Choroid plexus epithelial cell (primary cell): ENCODE measurements at regions not wholly inside any gene's neighbourhood (a gene's known extent, or its start where the extent isn't known, plus 50 kb on each side); places are given as distances from the start of the nearest gene placed in this dataset.

Experiments
- DNase-seq: peaks from one replicate; pipeline ENCODE4 v3.0.0-alpha.2; 2010; ENCODE audit warnings: low read depth
- H3K4me3 ChIP-seq: 2 replicates; pipeline ENCODE4 v1.5.1; 2011; ENCODE audit warnings: low read depth, mild to moderate bottlenecking, control low read depth, low read length, moderate library complexity
- TF ChIP-seq, protein P1 (sequence below): conservative IDR thresholded peaks from 2 replicates; pipeline ENCODE4 v1.5.1; 2011; ENCODE audit warnings: low read depth, mild to moderate bottlenecking, control low read depth, inconsistent platforms, low read length, moderate library complexity

DNA sequence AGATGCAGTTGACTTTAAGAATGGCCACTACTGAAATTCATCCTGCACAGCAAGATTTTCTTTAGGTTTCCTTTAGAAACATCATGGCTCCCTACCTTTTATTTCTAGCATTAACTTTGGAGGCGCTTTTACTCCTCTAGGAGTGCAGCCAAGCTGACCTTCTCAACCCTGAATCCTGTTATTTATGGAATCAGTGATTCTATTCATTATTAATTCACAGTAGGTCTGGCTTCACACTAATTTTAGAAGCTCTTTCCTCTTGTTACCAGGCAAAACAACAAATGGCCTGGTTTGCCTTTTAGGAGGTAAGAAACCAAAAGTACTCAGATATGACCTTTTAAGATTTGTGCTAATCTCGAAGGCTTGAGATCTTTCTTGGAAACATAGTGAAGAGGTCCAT, 93.0 kb upstream of the PELI1 start:
- TF ChIP-seq, protein P1, sequence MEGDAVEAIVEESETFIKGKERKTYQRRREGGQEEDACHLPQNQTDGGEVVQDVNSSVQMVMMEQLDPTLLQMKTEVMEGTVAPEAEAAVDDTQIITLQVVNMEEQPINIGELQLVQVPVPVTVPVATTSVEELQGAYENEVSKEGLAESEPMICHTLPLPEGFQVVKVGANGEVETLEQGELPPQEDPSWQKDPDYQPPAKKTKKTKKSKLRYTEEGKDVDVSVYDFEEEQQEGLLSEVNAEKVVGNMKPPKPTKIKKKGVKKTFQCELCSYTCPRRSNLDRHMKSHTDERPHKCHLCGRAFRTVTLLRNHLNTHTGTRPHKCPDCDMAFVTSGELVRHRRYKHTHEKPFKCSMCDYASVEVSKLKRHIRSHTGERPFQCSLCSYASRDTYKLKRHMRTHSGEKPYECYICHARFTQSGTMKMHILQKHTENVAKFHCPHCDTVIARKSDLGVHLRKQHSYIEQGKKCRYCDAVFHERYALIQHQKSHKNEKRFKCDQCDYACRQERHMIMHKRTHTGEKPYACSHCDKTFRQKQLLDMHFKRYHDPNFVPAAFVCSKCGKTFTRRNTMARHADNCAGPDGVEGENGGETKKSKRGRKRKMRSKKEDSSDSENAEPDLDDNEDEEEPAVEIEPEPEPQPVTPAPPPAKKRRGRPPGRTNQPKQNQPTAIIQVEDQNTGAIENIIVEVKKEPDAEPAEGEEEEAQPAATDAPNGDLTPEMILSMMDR: no peak
- no peak overlapping the region for H3K4me3 ChIP-seq
- no peak for DNase-seq

GRCh38 chr2:64238799-64239198, 94.6 kb upstream of the PELI1 start:
- DNase-seq: no peak
- TF ChIP-seq, protein P1: no peak
- no peak overlapping the region for H3K4me3 ChIP-seq

DNA sequence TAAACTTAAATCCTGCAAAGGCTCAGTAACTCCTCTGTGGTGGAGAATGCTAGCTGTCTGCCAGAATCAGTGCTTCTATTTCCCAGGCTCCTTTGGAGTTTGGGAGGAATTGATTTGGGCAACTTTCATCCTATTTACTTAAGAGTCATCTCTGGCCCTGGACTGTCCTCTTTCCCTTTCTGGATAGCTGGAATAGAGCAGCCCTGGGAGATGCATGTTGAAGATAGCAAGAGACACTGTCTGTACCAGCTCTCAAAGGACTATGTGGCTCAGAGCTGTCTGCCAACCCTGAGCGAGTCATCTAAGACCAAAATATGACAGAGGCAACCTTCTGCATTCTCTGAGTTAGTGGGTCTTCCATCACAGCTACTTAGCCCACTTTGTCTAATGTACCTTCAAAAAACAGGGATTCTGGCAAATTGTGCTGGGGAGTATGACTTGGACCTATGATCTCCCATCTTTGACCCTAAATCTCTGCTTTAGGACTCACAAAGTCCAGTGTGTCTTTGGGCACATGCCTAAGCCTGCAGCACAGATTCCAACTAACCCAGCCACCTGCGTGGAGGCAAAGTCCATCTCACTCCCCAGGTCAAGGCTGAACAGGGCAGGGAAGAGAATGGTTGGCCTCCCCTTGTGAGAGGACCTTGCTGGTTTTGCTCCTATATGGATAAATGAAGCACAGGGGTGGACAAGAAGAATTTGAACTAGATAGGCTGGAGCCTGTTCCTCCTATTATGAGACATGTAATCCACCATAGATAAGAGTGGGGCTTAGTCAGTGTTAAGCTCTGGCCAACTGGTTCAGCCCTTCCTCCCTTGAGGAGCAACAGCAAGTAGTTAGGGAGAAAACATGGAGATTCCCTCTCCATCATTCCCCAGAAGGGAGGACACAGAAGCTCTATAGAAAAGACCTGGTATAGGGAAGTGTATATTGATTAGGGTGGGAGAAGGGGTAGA, 99.1 kb upstream of the PELI1 start:
- no peak overlapping the region for H3K4me3 ChIP-seq
- no peak for DNase-seq
- TF ChIP-seq, protein P1: no peak

DNA sequence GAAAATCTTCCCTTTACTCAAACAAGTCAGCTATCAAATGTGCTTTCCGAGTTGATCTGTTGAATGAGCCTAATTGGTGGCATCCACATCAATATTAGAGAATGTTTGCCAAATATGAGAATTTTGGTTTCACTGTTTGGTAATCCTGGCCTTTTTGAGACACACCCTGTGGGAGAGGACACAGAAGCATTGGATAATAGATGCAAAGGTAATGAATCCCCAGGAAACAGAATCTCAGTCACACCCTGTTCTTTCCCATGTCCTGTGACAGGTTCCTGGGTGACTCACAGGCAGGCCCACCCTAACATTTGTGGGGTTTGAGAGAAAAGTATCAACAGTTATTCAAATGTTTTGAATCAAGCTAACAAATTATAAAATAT, 99.8 kb upstream of the PELI1 start:
- DNase-seq: no peak
- TF ChIP-seq, protein P1: no peak
- no peak overlapping the region for H3K4me3 ChIP-seq

DNA sequence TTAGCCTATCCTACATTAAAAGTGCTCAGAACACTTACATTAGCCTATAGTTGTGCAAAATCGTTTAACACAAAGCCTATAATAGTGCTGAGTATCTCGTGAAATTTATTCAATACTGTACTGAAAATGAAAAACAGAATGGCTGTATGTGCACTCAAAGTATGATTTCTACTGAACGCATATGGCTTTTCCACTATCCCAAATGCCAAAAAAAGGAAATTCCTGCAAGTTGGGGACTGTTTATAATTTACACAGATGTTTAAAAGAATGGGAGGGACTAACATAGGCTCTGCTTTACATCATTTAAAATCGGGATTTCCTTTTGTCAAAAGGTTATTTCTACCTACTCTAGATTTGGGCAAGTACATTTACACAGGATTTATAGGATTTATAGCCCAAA, 101.4 kb upstream of the PELI1 start:
- TF ChIP-seq, protein P1: no peak
- H3K4me3 ChIP-seq: no peak overlapping the region
- DNase-seq: no peak

DNA sequence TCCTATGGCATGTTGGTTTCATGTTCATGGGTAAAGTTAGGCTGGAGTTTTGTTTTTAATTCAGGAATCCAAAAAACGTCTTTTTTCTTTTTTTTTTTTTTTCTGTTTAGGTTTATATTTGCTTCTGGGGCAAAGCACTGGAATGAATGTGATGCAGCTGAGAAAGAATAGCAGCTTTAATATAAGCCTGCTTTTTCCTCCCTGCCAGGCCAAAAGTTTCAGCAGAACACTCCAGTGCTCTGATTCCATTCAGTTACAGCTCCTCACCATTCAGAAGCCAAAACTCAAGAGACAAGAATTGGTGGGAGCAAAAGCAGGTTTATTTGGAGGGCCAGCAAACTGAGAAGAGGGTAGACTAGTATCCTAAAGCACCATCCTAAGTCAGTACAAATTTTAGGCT, 102.7 kb upstream of the PELI1 start:
- TF ChIP-seq, protein P1: no peak
- DNase-seq: no peak

GRCh38 chr2:64249426-64249825, 105.2 kb upstream of the PELI1 start:
- TF ChIP-seq, protein P1: no peak
- no peak for DNase-seq
- no peak overlapping the region for H3K4me3 ChIP-seq

More for the DNA sequence above, 102.7 kb upstream of the PELI1 start:
- no peak overlapping the region for H3K4me3 ChIP-seq
